HG03066 (cell line): ENCODE measurements at regions not wholly inside any gene's neighbourhood (a gene's known extent, or its start where the extent isn't known, plus 50 kb on each side); places are given as distances from the start of the nearest gene placed in this dataset.

ENCODE experiments used
- ATAC-seq: cut with Tn5 transposase; IDR thresholded peaks from one replicate; pipeline ENCODE4 v1.9.1; 2021; ENCODE audit warnings: low read depth; ENCODE audit not compliant: unreplicated experiment

DNA sequence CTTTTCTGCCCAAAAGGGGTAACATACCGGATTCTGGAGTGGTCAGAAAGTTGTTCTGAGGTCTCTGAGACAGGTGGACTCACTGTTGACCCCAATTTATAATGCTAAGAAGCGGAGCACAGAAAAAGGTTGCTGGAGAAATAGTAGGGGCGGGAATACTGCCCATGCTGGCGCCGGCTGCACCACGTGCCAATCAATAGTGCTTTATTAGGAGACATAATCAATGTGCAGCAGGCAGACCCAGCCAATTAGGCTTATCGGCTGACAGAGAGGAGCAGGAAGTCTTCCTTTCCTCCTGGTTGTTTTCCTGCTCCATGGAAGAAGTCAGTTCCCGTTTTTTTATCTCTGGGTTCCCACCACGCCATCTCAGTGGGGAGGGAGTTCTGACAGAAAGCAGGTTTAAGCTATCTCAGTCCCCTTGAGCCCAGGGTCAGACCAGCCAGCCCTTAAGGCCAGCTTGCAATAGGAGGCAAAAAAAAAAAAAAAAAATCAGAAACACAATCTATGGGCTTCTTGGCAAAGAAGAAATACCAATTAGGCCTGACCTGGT is 68.2 kb upstream of the IRX6 start:
- no peak for ATAC-seq

DNA sequence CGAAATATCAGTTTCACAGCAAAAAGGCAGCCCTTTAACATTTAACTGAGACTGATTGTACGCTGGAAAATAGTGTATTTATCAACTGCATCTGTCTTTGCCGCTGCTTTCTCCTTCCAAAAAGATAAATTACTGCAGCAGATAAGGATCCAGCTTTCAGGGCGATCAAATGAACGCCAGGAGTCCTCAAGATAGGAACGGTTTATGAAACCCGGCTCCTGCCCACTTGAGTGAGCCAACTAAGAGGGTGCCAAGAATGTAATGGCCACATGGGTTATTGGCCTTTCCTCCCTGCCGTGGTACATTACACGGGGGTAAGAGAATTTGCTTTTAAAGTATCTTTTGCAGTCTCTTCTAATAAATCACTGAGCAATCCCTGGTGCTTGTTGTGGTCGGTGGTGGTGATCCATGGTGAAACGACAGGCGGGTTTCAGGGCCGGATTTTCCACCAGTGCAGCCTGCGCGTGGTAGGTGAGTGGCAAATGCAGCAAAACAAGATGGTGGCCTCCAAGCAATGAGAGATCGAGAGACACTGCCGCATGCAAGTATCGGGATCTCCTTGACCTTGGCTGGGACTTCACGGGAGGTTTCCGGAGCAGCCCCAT is 67.5 kb upstream of the IRX6 start:
- no peak for ATAC-seq

DNA sequence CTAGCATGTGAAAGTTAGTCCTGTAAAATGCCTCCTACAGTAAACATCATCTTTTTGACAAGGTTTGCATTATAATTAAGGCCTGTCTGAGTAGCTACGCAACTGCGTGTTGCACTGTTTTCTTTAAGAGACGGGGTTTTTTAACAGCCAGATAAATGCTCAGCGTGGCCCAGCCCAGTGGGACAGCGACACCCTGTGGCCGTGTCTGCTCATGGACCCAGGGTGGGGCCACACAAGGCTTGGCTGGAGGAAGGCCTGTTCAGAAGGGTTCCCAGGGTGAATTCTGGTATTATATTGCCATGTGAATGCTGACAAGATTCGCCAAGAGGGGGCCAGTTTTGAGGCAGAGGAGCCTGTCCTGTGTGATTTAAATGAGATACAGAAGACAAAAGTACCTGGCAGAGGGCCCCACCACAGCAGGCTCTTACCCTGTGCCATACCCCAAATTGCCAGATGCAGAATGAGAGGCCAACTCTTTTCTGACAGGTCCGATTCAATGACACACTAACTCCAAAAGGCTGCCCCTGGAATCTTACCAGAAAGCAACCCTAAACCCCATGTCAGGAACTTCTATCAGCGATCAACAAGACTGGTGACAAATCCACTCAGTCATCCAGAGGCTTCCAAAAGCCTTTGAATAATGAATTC is 65.9 kb upstream of the IRX6 start:
- peak; percentile 68 for ATAC-seq

DNA sequence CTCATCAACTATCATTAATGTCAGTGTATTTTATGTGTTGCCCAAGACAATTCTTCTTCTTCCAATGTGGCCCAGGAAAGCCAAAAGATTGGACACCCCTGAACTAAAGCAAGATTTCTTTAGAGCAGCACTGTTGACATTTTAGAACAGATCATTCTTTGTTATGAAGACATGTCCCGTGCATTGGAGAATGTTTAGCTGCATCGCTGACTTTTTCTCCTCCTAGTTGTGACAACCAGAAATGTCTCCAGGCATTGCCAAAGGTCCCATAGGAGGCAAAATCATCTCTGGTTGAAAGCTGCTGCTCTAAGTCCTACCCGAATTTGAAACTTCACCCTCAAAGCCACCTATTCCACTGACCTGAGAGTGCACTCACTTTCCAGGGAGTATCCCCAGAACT is 62.7 kb upstream of the IRX6 start:
- ATAC-seq, result no peak

DNA sequence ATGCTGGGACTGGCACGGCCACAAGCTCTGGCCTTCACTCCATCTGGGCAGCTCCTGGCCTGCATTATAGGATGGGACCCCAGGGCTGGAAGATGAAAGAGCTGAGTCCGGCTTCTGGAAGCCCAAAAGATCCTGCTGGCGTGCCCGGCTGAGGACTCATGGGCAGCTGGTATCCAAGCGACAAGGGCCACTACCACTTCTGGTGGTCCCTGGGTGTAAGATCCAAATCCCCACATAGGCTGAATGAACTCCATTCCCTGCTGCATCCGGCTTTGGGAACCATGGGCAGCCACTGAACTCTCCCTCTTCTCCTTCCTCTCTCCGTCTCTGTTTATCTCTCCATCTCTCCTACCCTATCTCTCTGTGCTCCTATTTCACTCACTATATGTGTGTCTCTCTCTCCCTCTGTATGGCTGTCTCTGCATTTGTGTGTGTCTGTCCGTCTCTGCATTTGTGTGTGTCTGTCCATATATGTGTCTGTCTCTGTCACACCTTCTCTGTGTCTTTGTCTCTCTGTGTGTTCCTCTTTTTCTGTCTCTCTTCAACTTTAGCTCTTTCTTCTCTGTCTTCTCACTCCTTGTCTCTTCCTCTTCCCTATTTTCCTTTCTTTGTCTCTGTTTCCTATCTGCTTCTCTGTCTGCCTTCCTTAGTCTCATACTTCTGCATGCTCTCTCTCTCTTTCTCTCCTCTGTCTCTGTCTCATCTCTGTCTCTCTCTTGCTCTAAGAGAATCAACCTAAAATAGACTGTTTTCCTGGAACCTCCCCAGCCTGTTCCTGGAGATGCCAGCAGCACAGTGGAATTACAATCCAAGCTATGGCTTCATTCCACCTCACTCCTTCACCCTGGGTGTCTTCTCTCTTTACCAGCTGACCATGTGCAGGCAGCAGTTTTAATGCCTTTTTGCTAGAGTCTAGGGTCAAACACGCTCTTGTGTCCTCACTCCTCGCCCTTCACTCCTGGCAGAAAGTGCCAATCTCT is 60.4 kb upstream of the IRX6 start:
- ATAC-seq, result no peak

DNA sequence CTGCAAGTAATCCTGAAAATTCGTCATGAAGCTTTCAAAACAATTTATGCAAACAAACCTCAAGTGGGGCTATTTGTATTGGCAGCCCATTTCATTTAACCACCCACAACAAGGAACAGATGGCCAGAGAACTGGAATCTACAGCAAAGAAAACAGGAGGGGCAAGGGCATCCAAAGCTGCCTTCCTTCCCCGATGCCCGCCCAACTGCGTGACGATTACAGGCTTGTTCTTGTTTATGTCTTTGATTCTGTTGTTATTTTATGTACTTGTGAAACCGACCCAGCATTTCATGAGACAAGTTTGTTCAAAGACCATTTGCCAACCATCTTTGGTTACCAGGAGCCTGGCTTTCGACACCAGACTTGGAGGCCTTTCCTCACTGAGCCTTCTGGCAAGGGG is 59.1 kb upstream of the IRX6 start:
- ATAC-seq, result no peak

DNA sequence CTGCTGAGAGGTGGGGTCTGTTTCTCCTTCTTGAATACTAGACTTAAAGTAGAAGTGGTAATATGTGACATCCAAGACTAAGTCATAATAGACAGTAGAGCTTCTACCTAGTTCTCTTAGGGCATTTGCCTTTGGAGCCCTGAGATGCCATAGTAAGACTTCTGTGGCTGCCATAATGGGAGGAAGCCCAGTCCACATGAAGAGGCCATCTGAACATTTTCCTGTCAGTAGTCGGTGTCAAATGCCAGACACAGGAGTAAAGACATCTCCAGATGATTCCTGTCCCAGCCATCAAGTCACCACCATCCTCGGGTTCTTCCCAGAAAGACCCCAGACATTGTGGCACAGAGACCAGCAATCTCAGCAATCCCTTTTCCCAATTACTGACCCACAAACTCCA is 58.1 kb upstream of the IRX6 start:
- no peak for ATAC-seq

DNA sequence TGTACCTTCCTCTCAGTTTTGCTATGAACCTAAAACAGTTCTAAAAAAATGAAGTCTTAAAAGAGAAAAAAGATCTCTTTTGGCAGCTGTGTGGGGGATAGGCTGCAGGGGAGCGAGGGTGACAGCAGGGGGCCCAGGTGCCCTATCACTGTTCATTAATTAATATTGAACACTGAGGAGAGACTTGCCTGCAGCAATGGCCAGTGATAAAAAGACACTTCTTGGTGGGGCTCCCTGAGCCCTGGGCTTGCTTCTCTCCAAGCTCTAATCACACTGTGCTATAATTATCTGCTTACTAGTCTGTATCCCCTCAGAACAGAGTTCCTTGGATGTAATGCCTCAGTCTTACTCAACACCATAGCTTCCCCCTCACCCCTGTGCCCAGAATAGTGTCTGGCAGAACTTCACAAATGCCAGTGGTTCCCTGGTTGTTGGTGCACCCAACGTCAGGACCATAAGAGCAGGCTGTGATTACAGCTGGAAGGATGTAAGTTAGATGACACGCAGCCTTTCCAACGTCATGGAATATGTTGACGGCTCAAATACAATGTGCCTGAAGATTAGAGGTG is 52.0 kb upstream of the IRX6 start:
- ATAC-seq, result no peak

DNA sequence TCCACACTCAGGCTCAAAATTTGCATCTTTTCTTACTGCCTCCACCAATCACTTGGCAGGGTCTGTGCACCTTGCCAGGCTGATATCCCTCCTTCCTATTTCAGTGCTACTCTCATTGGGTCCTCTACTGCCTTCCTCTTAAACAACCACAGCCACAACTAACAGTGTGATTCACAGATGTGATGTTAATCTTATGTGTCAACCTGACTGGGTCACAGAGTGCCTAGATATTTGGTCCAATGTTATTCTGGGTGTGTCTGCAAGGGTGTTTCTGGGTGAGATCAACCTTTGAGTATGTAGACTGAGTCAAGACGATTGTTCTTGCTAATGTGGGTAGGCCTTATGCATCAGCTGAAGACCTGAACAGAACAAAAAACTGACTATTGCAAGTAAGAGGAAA is 51.3 kb upstream of the IRX6 start:
- no peak for ATAC-seq

DNA sequence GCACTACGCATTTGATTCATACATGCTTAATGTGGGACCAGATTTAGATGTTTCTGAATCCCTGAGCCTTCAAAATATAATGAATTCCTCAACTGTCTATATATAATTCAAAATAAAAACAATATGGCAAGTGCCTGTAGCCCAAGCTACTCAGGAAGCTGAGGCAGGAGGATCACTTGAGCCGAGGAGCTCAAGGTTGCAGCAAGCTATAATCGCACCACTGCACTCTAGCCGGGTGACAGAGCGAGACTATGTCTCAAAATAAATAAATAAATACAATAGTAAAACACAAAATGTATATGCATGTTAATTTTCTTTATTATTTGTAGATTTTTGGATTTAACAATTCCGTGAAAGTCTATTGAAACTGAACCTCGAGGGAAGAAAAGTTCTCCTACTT is 50.6 kb upstream of the IRX6 start:
- no peak for ATAC-seq

DNA sequence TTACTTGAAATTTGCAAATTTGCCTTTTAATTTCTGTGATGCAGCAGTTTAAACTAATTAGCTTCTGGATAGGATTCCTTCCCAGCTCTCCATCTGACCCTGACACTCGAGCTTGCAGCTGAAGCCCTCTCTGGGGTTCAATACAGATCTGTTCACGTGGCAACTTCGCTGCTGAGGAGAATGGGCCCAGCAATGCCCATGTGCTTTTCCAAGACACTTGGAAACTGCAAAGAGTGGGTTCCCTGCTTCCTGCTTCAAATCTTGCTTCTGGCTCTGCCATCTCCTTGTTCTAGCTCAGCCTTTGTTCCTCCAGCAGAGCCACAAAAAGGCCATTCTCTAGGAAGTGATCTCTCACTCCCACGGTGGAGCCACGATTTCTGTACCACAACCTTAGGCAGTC is 50.0 kb upstream of the IRX6 start:
- no peak for ATAC-seq
